HG03064 (cell line): ENCODE measurements at regions not wholly inside any gene's neighbourhood (a gene's known extent, or its start where the extent isn't known, plus 50 kb on each side); places are given as distances from the start of the nearest gene placed in this dataset.

Source experiments
- ATAC-seq: cut with Tn5 transposase; IDR thresholded peaks from one replicate; pipeline ENCODE4 v1.9.1; 2021; ENCODE audit warnings: low read depth; ENCODE audit not compliant: unreplicated experiment

- no peak for ATAC-seq
Observed at GRCh38 chr12:87690236-87690810, 338.9 kb downstream of the C12orf50 start.

- ATAC-seq: no peak
Observed at GRCh38 chr12:87689196-87689595, 340.0 kb downstream of the C12orf50 start.

- ATAC-seq: no peak
Observed at GRCh38 chr12:87687362-87687761, 341.8 kb downstream of the C12orf50 start.

- no peak for ATAC-seq
Observed at GRCh38 chr12:87685696-87686095, 343.5 kb downstream of the C12orf50 start.

GRCh38 chr12:87679251-87679650, 349.9 kb downstream of the C12orf50 start:
- no peak for ATAC-seq

- ATAC-seq: no peak
Observed at GRCh38 chr12:87678453-87678852, 350.7 kb downstream of the C12orf50 start.

- ATAC-seq: no peak
Observed at GRCh38 chr12:87676731-87677130, 352.5 kb downstream of the C12orf50 start.

GRCh38 chr12:87671757-87672156, 357.4 kb downstream of the C12orf50 start:
- ATAC-seq: no peak

- no peak for ATAC-seq
Observed at GRCh38 chr12:87670448-87670847, 358.8 kb downstream of the C12orf50 start.

GRCh38 chr12:87667378-87667777, 361.8 kb downstream of the C12orf50 start:
- no peak for ATAC-seq

GRCh38 chr12:87661786-87662377, 367.3 kb downstream of the C12orf50 start:
- ATAC-seq: no peak

- no peak for ATAC-seq
Observed at GRCh38 chr12:87660987-87661774, 368.0 kb downstream of the C12orf50 start.

- no peak for ATAC-seq
Observed at GRCh38 chr12:87660291-87660690, 368.9 kb downstream of the C12orf50 start.

- ATAC-seq: no peak
Observed at GRCh38 chr12:87656311-87656710, 372.9 kb downstream of the C12orf50 start.

GRCh38 chr12:87651670-87652425, 377.4 kb downstream of the C12orf50 start:
- ATAC-seq: no peak

- ATAC-seq: no peak
Observed at GRCh38 chr12:87642245-87642644, 387.0 kb downstream of the C12orf50 start.

GRCh38 chr12:87618199-87618598, 411.0 kb downstream of the C12orf50 start:
- no peak for ATAC-seq

GRCh38 chr12:87612996-87613395, 416.2 kb downstream of the C12orf50 start:
- ATAC-seq: no peak

- ATAC-seq: no peak
Observed at GRCh38 chr12:87608321-87608720, 420.9 kb downstream of the C12orf50 start.

GRCh38 chr12:87603727-87604126, 425.5 kb downstream of the C12orf50 start:
- no peak for ATAC-seq

- no peak for ATAC-seq
Observed at GRCh38 chr12:87599459-87599858, 429.7 kb downstream of the C12orf50 start.
